Skeletal muscle tissue (tissue), 3 donors: ENCODE measurements at regions not wholly inside any gene's neighbourhood (a gene's known extent, or its start where the extent isn't known, plus 50 kb on each side); places are given as distances from the start of the nearest gene placed in this dataset.
"Not testable (repeated sequence)": the region's sequence is repeated elsewhere in the genome, so short reads cannot be mapped to it uniquely, and the experiment has no call there.

Experiments used
- H3K27ac ChIP-seq: one replicate; pipeline ENCODE4 v1.7.0; 2013; ENCODE audit warnings: mild to moderate bottlenecking, low read depth, low read length, inconsistent platforms
- H3K27me3 ChIP-seq, 3 donors: one replicate each; pipeline ENCODE4 v1.7.0; 2013; ENCODE audit warnings: low read length in 3 of 3; ENCODE audit not compliant: control insufficient read depth in 3 of 3, insufficient read depth in 3 of 3
- H3K36me3 ChIP-seq, 3 donors: one replicate each; pipeline ENCODE4 v1.7.0; 2013; ENCODE audit warnings: low read length in 3 of 3; ENCODE audit not compliant: control insufficient read depth in 3 of 3, insufficient read depth in 3 of 3
- H3K4me1 ChIP-seq, 3 donors: one replicate each; pipeline ENCODE4 v1.7.0; 2013; ENCODE audit warnings: low read length in 3 of 3, mild to moderate bottlenecking in 3 of 3; ENCODE audit not compliant: control insufficient read depth in 3 of 3, insufficient read depth in 3 of 3
- H3K4me3 ChIP-seq, 3 donors: one replicate each; pipeline ENCODE4 v1.7.0; 2013; ENCODE audit warnings: low read length in 3 of 3
- H3K9ac ChIP-seq, 3 donors: one replicate each; pipeline ENCODE4 v1.7.0; 2013; ENCODE audit warnings: low read length in 3 of 3, mild to moderate bottlenecking in 3 of 3, moderate library complexity in 2 of 3, low read depth in 1 of 3
- H3K9me3 ChIP-seq, 3 donors: one replicate each; pipeline ENCODE4 v1.7.0; 2013; ENCODE audit warnings: low read length in 3 of 3; ENCODE audit not compliant: control insufficient read depth in 3 of 3
- donor health status: Osteomylitis.

DNA sequence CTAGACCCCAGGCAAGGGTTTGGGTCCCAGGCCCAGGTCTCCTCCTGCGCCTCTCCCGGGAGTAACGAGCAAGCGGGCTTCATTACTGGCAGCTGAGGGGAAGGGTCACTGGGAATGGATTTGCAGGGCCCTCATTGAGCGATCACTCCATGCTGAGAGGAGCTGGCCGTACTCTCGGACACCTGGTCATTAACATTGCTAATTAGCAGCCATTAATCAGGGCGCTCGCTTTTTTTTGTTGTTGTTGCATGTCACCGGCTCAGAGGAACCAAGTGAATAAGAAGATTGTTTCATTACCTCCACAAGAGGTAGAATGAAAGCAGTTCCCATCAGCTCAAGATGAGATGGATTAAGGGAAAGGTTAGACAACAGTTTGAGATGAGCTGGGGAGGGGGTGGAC is 293.0 kb upstream of the ATP11B start:
- H3K4me1 ChIP-seq, result no peaks in the 10 kb centered on the region
- H3K36me3 ChIP-seq, result no peaks in the 10 kb centered on the region
- no peaks in the 10 kb centered on the region for H3K27me3 ChIP-seq
- H3K9ac ChIP-seq, result no peak overlapping the region
- H3K4me3 ChIP-seq, result no peak overlapping the region
- H3K27ac ChIP-seq, result no peak overlapping the region
- no peaks in the 10 kb centered on the region for H3K9me3 ChIP-seq

DNA sequence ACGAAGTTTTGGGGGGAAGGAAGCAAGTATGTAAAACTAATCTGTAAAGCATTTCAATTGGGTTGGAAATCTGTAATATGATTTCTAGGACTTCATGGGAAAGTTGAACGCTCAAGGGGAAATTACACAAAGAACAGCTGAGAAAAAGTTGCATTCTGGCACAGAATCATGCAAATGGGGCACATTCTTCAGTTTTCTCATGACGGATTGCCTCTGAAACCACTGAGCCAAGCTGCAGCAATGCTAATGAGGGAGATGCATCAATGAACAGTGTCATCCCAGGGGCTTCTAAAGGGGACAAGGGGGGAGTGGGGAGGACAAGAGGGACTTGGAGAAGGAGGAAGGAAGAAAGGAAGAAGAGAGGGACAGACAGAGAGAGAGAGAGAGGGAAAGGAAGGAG is 291.4 kb upstream of the ATP11B start:
- no peaks in the 10 kb centered on the region for H3K27me3 ChIP-seq
- no peaks in the 10 kb centered on the region for H3K36me3 ChIP-seq
- H3K4me1 ChIP-seq, result no peaks in the 10 kb centered on the region
- H3K27ac ChIP-seq, result no peak overlapping the region
- no peak overlapping the region for H3K9ac ChIP-seq
- H3K4me3 ChIP-seq, result no peak overlapping the region
- H3K9me3 ChIP-seq, result no peaks in the 10 kb centered on the region

DNA sequence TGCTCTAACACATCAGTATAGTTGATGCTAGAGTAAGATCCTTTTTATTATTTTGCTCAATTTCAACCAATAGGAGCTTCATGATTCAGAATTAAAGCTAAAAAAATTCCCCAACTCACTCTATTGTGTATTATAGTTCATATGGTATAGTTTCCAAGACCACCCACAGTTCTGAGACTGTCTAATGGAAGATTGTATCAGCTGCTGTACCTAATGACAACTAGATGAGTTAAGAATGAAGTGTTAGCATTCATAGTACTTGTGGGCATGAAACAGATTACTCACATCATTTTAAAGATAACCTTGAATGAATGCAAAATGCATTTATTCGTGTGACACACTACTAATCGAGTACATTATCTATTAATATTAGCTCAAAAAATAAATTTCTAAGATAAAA is 289.9 kb upstream of the ATP11B start:
- H3K9me3 ChIP-seq, result no peaks in the 10 kb centered on the region
- H3K4me1 ChIP-seq, result no peaks in the 10 kb centered on the region
- H3K27me3 ChIP-seq, result no peaks in the 10 kb centered on the region
- no peak overlapping the region for H3K9ac ChIP-seq
- no peak overlapping the region for H3K4me3 ChIP-seq
- H3K27ac ChIP-seq, result no peak overlapping the region
- H3K36me3 ChIP-seq, result no peaks in the 10 kb centered on the region

GRCh38 chr3:182508919-182509711 is 284.2 kb upstream of the ATP11B start:
- Histone ChIP-seq H3K9ac (no peak overlapping the region), H3K4me1 (no peaks in the 10 kb centered on the region), H3K9me3 (no peaks in the 10 kb centered on the region), H3K36me3 (no peaks in the 10 kb centered on the region), H3K4me3 (no peak overlapping the region), H3K27me3 (no peaks in the 10 kb centered on the region), H3K27ac (no peak overlapping the region)

GRCh38 chr3:182509844-182510460 is 283.4 kb upstream of the ATP11B start:
- no peak overlapping the region for H3K4me3 ChIP-seq
- H3K36me3 ChIP-seq, result no peaks in the 10 kb centered on the region
- no peaks in the 10 kb centered on the region for H3K4me1 ChIP-seq
- no peak overlapping the region for H3K27ac ChIP-seq
- no peak overlapping the region for H3K9ac ChIP-seq
- H3K27me3 ChIP-seq, result no peaks in the 10 kb centered on the region
- no peaks in the 10 kb centered on the region for H3K9me3 ChIP-seq

DNA sequence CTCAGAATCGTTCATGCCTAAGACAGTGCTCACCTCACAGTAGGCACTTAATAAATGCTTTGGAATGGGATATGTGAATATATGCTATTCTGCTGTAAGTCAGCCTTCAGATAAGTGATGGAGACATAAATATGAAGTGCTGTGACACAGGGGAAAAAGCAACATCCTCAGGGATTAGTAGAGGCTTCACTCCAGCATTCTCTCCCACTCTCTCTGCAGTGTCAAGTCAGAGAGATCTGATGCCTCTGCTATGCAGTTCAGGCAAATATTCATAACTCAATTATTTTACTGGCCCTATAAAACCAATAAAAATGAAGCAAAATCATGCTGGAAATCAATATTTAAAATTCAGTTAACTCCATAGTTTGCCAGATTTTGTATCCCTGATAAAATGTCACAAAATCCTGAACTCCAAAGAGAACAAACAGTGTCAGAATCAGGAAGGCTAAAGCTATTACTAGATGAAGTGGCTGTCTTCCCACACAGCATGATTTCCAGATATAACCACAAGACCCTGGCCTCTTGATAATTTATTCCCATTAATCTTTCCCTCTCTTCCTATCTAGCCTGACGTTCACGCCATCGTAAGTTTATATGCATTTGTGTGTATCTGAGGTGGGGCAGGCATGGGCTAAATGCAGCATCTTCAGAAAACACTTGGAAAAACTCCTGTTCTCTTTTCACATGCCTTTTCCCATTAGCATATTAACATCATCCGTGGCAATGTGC is 278.9 kb upstream of the ATP11B start:
- no peaks in the 10 kb centered on the region for H3K4me1 ChIP-seq
- no peaks in the 10 kb centered on the region for H3K9me3 ChIP-seq
- H3K36me3 ChIP-seq, result no peaks in the 10 kb centered on the region
- no peak overlapping the region for H3K27ac ChIP-seq
- no peak overlapping the region for H3K9ac ChIP-seq
- no peaks in the 10 kb centered on the region for H3K27me3 ChIP-seq
- H3K4me3 ChIP-seq, result no peak overlapping the region

DNA sequence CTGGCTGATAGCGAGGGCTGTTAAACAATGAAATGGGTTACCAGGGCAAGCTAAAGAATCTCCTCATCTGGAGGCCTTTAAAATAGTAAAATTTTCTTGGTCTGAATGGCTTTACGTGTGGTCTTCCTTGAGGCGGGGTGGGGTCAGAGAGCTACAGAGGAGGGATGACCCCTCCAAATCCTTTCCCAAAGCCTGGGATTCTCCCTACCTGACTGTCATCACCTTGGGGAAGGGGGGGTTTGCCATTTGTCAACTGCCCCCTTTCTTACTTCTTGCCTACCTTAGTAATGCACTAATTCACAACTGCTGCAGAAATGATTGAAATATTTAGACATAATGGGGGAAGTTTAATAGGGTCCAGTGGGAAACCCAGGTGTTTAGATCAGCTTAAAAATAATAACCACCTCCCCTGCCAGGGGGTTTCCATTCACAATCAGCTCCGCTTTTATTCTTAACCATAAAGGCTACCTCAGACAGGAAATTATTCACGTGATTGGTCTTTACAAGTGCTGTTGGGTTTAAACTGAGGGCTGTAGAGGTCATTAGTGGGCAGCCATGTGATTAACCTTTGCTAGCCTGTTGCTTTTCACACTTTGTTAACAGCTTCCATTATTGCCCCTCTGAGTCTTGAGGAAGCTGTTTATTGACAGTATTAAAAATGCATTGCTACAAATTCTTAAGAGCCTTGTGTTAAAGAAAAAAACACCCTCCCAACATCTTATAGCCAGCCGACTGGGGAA is 276.5 kb upstream of the ATP11B start:
- no peaks in the 10 kb centered on the region for H3K4me1 ChIP-seq
- no peak overlapping the region for H3K4me3 ChIP-seq
- no peaks in the 10 kb centered on the region for H3K9me3 ChIP-seq
- H3K36me3 ChIP-seq, result no peaks in the 10 kb centered on the region
- H3K9ac ChIP-seq, result no peak overlapping the region
- H3K27ac ChIP-seq, result no peak overlapping the region
- no peaks in the 10 kb centered on the region for H3K27me3 ChIP-seq

DNA sequence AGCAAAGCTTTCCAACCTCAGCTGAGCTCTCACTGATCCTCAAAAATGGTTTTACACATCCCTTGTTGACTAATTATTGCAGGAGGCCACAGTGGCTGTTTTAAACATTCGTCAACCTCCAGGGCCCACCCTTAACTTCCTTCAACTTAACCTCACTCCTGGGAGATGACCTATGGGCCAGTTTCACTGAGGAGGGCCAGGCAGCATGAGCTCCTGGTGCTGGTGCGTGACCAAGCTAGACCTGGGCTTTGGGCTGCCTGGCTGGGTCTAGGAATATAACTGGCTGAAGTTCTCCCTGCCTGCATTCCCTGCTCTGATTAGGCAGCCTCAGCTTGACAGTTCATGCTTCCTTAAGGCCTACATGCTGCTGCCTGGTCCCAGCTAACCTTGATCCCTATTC is 273.7 kb upstream of the ATP11B start:
- no peak overlapping the region for H3K4me3 ChIP-seq
- no peak overlapping the region for H3K27ac ChIP-seq
- H3K27me3 ChIP-seq, result no peaks in the 10 kb centered on the region
- no peaks in the 10 kb centered on the region for H3K4me1 ChIP-seq
- H3K36me3 ChIP-seq, result no peaks in the 10 kb centered on the region
- H3K9ac ChIP-seq, result no peak overlapping the region
- no peaks in the 10 kb centered on the region for H3K9me3 ChIP-seq

DNA sequence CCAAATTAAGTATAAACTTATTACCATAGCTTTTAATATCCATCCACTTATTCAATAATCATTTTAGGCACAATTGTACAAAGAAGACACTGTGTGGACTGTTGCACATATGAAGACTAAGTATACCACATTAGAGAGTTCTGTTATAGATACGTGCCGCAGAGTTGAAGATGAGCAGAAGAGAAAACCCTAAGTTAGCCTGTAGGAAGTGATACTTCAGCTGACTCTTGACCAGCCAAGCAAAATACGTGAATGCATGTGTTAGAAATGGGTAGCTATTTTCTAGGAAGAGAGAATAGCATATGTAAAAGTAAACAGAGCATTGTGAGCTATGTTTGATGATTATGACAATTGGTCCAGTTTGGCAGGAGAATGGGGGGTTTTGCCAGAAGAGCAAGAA is 272.0 kb upstream of the ATP11B start:
- no peak overlapping the region for H3K9ac ChIP-seq
- H3K4me3 ChIP-seq, result no peak overlapping the region
- no peaks in the 10 kb centered on the region for H3K27me3 ChIP-seq
- H3K27ac ChIP-seq, result no peak overlapping the region
- H3K4me1 ChIP-seq, result no peaks in the 10 kb centered on the region
- no peaks in the 10 kb centered on the region for H3K36me3 ChIP-seq
- no peaks in the 10 kb centered on the region for H3K9me3 ChIP-seq

DNA sequence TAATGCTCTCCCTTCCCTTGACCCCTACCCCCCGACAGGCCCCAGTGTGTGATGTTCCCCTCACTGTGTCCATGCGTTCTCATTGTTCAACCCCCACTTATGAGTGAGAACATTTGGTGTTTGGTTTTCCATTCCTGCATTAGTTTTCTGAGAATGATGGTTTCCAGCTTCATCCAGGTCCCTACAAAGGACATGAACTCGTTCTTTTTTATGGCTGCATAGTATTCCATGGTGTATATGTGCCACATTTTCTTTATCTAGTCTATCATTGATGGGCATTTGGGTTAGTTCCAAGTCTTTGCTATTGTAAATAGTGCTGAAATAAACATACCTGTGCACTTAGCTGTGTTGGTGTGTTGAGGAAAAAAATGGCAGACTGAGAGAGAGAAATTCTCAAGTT is 269.9 kb upstream of the ATP11B start:
- H3K27me3 ChIP-seq, H3K9me3 ChIP-seq, H3K4me3 ChIP-seq, H3K36me3 ChIP-seq, H3K9ac ChIP-seq, H3K27ac ChIP-seq, H3K4me1 ChIP-seq: not testable (repeated sequence)
